Activated CD4-positive, alpha-beta T cell treated with anti-CD3 and anti-CD28 coated beads, Interleukin-2, amount 50 U/mL, for 1 hour (primary cell): ENCODE measurements at regions not wholly inside any gene's neighbourhood (a gene's known extent, or its start where the extent isn't known, plus 50 kb on each side); places are given as distances from the start of the nearest gene placed in this dataset.
"Not testable (repeated sequence)": the region's sequence is repeated elsewhere in the genome, so short reads cannot be mapped to it uniquely, and the experiment has no call there.

Source experiments
- DNase-seq: peaks from one replicate; pipeline ENCODE4 v3.0.0-alpha.2; 2020

DNA sequence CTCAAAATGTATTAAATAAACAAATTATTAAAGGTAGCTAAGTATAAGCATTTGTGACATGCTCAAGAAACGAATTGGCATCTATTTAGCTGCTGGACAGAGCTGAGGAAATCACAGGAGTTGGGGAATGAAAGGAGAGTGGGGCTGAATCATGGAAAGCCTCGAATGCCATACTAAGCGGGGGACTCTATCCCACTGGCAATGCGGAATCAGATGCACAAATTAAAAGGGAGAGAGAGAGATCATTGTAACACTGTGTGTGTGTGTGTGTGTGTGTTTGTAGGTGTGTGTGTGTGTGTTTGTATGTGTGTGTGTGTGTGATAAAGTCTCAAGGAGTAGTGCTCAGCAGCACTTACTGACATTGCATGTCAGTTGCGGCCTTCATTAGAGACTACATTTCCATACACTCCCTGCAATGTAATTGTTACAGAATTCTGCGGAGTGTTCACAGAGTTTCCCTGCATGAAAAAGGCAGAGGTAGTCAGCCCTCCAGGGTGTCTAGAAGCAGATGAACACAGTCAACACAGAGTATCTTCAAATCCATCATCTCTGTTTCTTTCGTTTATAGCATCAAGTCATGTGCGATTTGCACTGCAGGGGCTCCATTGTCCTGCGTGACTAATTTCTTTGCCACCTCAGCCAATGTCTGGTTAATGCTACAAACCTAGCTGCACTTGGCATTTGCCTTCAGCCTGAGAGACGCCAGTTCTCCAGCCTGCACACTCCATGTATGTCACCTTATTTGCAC, 111.7 kb upstream of the CYRIA start:
- no peak for DNase-seq

DNA sequence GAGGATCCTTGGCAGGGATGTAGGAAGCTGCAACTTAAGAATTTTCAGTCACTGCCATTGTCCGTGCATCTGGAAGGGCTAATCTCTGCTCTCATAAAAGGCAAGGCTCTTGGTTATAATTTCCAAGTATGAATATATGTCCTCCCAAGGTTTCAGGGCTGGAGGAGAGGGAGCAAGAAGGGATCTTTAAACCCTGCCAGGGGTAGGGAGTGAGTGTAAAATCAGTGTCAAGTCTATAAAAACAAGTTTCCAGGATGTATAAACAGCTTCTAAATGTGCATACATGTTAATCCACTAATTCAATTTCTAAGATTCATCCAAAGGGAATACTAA, 110.2 kb upstream of the CYRIA start:
- DNase-seq, result no peak

DNA sequence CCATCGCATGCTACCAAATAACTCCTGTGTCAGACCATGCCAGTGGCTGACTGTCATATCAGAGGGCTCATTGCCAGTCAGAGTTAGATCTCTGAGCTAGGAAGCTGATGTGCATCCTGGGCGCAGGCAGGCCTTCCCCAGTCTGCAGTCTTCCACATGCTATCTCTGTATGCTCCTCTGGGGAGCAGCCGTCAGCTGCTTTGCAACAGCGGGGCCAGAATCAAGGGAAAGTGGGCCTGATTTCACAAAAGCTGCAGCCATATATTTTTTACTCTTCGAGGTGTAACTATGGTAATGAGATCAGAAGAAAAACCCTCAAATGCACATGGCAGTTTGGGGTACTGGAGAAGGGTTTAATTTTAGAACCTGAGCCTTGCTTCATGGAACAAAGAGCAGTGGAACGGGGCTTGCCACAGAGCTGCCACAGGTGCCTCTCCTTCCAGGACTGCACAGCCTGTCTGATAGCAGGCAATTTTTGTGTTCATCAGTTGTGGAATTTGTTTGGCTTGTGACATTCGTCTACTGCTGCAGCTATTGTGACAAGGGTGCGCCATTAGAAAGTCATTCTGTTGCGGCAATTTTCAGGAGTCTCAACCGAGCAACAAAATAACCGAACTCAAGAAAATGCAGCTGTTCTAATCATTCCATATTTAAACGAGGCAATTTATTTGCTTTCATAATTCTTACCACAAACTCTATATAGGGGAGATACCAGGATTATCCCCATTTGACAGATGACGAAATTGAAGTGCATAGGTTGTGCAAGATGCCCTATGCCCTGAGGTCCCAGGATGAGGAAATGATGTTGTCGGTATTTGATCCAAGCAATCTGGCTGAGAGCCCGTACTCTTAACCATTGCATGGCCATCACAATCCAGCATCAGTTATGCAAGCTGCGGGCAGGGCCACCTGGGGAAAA, 109.6 kb upstream of the CYRIA start:
- no peak for DNase-seq

GRCh38 chr2:16774091-16774490, 108.5 kb upstream of the CYRIA start:
- DNase-seq, result no peak

DNA sequence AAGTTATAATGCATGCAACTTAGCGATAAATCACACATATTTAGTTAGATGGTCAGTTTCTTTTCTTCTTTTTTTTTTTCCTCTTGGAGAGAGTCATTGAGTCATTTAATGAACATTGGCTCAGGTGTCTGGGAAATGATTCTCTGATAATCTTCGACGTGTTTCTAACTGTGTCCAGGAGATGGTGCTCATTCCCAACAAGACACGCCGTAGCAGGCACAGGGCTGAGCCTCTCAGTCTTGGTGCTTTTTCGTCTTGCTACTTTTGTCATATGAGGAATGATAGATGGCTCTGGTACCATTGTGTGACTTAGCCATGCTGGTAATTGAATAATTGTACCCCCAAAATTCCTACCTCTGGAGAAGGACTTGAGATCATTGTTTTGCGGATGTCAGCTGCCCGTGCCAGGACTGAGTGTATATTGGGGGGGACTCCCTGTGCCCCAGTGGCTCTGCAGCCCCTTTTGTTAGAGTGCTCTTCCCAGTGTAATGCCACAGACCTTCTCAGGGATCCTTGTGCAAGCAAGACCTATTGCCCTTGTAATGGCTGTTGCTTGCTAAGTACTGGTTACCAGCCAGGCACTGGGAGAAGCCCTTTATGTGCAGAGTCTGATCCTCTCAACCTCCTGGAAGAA, 107.6 kb upstream of the CYRIA start:
- no peak for DNase-seq

DNA sequence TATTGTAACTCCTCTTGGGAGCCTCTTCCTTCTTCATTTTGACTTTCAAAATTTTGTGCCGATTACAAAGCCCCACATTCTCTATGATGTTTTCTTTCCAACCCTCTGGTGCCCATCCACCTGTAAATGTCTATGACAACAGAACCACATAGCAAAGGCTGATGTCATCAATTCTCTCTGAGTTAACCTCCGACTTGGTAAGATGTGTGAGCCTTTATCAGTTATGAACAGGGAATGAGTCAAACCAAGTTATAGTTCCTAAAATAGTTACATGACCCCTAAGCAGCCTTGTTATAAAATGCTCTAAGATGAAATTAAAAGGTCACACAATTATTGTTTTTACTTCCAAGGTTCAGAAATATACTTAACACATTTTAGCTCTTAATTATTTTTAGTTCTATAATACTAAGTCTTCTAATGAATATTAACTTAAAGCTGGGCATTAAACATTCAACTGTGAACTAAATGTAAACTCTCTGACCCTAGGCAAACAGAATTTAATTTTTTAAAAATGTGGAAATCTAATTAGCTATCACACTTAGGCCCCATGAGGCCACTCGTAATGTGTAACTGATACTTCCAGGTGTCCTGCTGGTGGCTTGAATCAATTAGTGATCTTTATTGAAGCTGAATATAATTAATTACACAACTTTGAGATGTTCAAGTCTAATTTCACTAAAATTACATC, 102.3 kb upstream of the CYRIA start:
- DNase-seq, result no peak

- no peak for DNase-seq
Measured at GRCh38 chr2:16765356-16765755, 99.7 kb upstream of the CYRIA start.

GRCh38 chr2:16764487-16764886, 98.9 kb upstream of the CYRIA start:
- no peak for DNase-seq

DNA sequence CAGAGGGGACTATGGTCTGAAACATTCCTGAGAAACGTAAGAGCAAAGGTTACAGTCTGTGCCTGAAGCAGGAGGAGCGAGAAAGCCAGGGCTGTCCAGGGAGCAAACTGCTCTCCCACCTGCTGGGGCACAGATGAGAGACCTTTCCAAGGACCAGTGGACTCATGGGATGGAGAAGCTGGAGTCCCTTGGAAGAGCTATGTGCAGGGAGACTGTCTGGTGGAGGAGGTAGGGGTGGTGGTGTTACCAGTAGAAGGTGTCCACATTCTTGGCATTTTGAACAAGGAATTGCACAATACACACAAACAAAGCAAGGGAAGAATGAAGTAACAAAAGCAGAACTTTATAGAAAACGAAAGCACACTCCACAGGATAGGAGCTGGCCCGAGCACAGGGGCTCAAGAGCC, 97.9 kb upstream of the CYRIA start:
- no peak for DNase-seq

GRCh38 chr2:16763056-16763455, 97.4 kb upstream of the CYRIA start:
- DNase-seq, result no peak

DNA sequence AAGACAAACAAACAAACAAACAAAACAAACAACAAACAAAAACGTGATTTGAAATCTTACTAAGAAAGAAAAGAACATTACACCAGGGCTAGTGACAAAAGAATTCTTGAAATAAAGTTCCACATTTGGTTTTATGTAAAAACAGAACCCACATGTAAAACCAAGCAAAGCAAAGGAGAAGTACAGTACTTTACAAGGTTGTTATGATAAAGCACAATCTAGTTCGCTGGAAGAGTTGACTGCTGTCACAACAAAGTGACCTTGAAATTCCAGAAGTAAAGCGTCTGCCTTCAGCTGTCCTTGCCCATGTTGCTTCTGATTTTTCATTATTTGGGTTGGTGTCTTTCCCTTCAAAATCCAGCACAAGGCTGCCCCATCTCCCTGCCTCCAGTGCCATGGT, 94.8 kb upstream of the CYRIA start:
- no peak for DNase-seq

DNA sequence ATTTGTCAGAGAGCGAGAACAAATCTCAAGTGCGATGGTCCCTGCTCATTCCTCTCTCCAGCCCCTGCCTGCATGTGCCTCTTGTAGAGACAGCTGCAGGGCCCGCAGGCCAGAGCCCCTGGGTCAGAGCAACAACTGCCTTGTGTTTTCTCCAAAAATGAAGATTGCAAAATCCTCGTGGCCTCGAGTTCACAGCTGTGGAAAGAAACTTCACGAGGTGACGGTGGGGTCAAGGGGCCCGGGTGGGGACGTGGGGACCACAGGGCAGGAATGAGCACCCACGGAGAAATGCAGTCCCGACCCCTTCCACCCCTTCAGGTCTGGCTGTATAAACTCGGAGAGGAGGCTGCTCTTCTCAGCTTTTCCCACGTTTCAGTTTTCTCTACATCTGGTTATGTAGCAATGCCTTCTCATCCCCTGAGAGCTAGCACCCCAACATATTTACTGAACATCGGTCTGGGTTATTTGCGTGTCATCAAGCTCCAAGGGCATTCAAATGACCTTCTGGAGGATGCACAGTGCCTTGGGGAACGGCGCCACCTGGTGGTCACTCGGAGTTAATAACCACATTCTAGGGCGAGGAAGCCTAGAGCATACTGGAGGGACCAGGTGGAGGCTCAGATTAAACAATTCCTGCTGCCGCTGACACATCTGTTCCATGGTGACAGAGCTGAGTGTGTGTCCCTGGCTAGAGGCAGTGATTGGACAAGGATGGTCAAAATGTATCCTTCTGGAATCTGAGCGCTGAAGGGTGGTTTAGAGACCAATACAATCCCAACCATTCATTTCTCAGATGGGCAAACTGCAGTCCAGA, 91.4 kb upstream of the CYRIA start:
- DNase-seq, result peak; percentile 48

GRCh38 chr2:16755442-16755841, 89.8 kb upstream of the CYRIA start:
- no peak for DNase-seq

DNA sequence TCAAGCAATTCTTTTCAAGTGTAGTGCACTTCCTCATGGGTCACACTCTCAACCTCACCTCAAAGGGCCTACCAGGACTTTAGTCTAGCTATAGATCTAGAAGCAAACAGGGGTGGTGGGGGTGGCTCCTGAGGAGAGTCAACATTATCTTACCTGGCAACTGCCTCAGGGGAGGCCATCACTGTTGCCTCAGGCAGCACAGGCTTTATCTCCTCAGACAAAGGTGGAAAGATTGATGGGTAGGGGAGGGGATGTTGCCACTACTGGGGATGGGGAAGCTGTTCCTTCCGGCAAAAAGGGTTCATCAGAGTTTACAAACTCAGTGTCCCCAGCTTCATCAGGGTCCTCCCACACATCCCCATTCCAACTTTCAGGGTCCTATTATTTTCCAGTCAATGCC, 87.4 kb upstream of the CYRIA start:
- not testable (repeated sequence) for DNase-seq

DNA sequence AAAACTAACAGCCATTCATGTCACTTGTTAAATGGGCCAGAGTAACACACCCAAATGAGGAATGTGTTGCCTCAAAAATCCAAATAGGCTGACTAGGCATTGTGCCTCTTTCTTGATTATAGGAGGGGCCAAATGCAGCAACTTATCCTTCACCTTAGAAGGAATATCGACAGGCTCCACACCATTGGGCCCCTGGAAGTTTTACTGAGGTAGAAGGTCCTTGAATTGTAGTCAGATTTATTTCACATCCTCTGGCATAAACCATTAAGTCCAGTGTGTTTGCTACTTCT, 85.2 kb upstream of the CYRIA start:
- DNase-seq, result not testable (repeated sequence)

DNA sequence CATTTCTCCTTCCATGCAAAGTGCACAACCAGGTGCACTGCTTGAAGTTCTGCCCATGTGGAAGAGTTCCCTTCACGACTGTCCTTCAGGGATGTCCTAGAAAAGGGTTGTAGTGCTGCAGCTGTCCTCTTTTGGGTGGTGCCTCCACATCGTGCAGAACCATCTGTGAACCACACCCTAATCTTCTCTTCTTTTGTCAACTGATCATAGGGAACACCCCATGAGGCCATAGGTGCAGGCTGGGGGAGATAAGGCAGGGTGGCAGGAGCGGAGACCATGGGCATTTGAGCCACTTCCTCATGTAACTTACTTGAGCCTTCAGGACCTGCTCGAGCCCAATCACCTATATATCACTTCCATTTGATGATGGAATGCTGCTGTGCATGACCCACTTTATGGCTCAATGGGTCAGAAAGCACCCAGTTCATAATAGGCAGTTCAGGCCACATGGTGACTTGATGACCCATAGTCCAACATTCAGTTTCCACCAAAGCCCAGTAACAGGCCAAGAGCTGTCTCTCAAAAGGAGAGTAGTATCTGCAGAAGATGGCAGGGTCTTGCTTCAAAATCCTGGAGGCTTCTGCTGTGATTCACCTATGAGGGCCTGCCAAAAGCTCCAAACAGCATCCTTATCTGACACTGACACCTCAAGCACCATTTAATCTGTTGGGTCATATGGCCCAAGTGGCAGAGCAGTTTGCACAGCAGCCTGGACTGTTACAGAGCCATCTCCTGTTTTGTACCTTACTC, 84.7 kb upstream of the CYRIA start:
- DNase-seq, result no peak

- DNase-seq, result not testable (repeated sequence)
Measured at GRCh38 chr2:16748511-16749266, 83.1 kb upstream of the CYRIA start.

DNA sequence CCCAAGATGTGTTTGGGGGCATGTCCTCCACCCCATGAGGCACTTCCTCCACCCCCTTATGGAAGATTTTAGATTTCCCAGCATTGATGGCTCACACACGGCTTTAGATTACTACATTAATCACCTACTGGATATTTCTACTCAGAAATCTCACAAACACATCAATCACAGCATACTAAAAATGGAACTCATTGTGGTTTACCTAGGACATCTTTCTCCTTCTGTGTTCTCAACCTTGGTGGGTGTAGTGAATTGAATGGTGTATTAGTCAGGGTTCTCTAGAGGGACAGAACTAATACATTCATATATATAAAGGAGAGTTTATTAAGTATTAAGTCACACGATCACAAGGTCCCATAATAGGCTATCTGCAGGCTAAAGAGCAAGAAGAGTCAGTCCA, 82.1 kb upstream of the CYRIA start:
- no peak for DNase-seq

DNA sequence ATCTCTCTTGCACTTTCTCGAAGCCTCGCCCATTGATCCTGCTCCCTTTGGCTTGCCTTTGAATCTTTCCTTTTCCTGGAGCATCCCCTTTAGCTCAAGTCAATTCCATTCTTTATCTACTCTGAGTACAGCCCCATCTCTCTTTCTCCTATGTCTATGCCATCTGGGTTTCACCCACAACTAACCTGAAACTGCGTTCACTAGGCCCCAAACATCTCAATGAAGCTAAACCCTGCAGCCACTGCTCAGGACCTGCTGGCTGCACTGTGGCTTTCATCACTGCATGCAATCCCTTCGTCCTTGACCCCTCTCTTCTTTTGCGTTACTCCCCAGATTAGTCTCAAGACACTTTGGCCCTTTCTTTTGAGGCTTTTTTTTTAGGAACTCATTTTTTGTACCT, 81.6 kb upstream of the CYRIA start:
- DNase-seq, result no peak

DNA sequence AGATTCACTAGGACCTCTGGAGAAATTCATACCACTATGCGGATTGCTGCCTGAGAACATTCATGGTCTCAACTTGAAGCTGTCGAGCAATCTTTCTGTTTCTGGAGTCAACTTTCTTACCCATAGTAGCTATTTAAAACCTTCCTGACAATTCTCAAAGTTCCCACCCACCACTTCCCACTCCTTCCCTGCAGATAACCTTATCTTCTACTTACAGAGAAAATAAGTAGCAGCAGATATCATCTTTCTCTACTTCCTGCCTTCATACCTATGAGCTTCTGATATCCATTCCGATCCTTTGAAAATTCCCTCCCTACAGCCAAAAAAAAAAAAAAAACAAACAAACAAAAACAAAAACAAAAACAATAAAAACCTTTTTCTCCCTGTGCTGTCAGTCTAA, 81.2 kb upstream of the CYRIA start:
- DNase-seq, result no peak

- DNase-seq, result no peak
Measured at GRCh38 chr2:16746329-16746728, 80.7 kb upstream of the CYRIA start.
